Heart right ventricle (tissue), 16 donors: ENCODE measurements at regions not wholly inside any gene's neighbourhood (a gene's known extent, or its start where the extent isn't known, plus 50 kb on each side); places are given as distances from the start of the nearest gene placed in this dataset.
A peak's percentile ranks its signal among the peaks of the same experiment; 100 is the strongest.

Source experiments
- ATAC-seq, 8 donors: fragments of 200-7000 bp; cut with Tn5 transposase; one replicate each; pipeline ENCODE4 v1.9.1; 2020; ENCODE audit warnings: mild to moderate bottlenecking in 8 of 8, moderate library complexity in 8 of 8, moderate number of reproducible peaks in 1 of 8
- DNase-seq, 2 donors: peaks; one replicate each; pipeline ENCODE4 v3.0.0-alpha.2; 2020
- H3K27ac ChIP-seq, 10 donors: fragments of 200-600 bp; sonication (generic) in 2 of 10; one replicate each; pipeline versions ENCODE4 v1.5.0 to v1.8.0; 2020 to 2022; ENCODE audit warnings: mild to moderate bottlenecking in 3 of 10
- H3K27me3 ChIP-seq, 7 donors: fragments of 200-600 bp; one replicate each; pipeline ENCODE4 v1.8.0; 2021 to 2022; ENCODE audit warnings: mild to moderate bottlenecking in 2 of 7
- H3K36me3 ChIP-seq, 9 donors: fragments of 200-600 bp; sonication (generic) in 1 of 9; one replicate each; pipeline versions ENCODE4 v1.5.0 to v1.8.0; 2020 to 2022; ENCODE audit warnings: mild to moderate bottlenecking in 2 of 9
- H3K4me1 ChIP-seq, 9 donors: fragments of 200-600 bp; sonication (generic) in 1 of 9; one replicate each; pipeline versions ENCODE4 v1.5.0 to v1.8.0; 2020 to 2022; ENCODE audit warnings: mild to moderate bottlenecking in 4 of 9
- H3K4me3 ChIP-seq, 10 donors: fragments of 200-600 bp; sonication (generic) in 2 of 10; one replicate each; pipeline versions ENCODE4 v1.5.0 to v1.8.0; 2020 to 2022; ENCODE audit warnings: mild to moderate bottlenecking in 7 of 10, moderate library complexity in 2 of 10
- H3K9me3 ChIP-seq, 11 donors: fragments of 200-600 bp in 10 of 11; sonication (generic) in 2 of 11; one replicate each; pipeline versions ENCODE4 v1.5.0 to v1.8.0; 2013 to 2022; ENCODE audit warnings: mild to moderate bottlenecking in 2 of 11, control low read depth in 1 of 11, moderate library complexity in 1 of 11
- CTCF ChIP-seq, 9 donors: fragments of 200-600 bp; sonication (generic) in 2 of 9; IDR thresholded peaks; one replicate each; pipeline versions ENCODE4 v1.5.0 to v1.8.0; 2021 to 2022; ENCODE audit warnings: antibody characterized with exemption in 9 of 9, mild to moderate bottlenecking in 5 of 9, moderate library complexity in 1 of 9
- WGBS, 2 donors: extraction: QIAGEN DNeasy Blood & Tissue Kit; methylation state at CpG; one replicate each; pipeline ENCODE4 v1.1.7; 2013; ENCODE audit warnings: inconsistent platforms in 1 of 2; 5-methylcytosine and 5-hydroxymethylcytosine counted together
- intact Hi-C, 10 donors: fragments of 100-400 bp; cut with DNase I; formaldehyde crosslinking; loops; one replicate each; pipeline versions ENCODE4 v1.11.1 to v1.14.2; 2022
- donor health status: Arrhythmogenic right ventricular cardiomyopathy.
- donor health status: ischemic (EF 13 %, LVEDD 7.1; RV severe dilation, severe dysfunction).
- donor health status: healthy with polysubstance abuse.
- donor health status: DM: no; HTN: yes; CAD: no.
- donor health status: DM: no; HTN: no; CAD: no.
- donor health status: ischemic (EF 25% LVEDD 6.9; RV normal size, moderate dysfunction).
- donor health status: ischemic (EF 25% LVEDD 5.7; RV mildly dilated, moderate dysfunction).
- donor health status: healthy.
- donor health status: DM: yes; HTN: yes; CAD: no.
- donor health status: Ischemic cardiomyopathy.
- donor health status: ischemic (EF 35%, LVEDD 5.7; RV mildly dilated, moderate dysfunction).
- donor health status: nonischemic (EF 11% LVEDD 7.7; RV severe dilation, severe dysfunction).
- donor health status: DM: yes; HTN: yes; CAD: no.
- donor health status: PGD.
- donor health status: ischemic (EF 29% LVEDD 5.4; RV normal size, mild dysfunction).
- donor health status: nonischemic (EF 23%, LVEDD 6.1; RV moderate dilation, normal function).

DNA sequence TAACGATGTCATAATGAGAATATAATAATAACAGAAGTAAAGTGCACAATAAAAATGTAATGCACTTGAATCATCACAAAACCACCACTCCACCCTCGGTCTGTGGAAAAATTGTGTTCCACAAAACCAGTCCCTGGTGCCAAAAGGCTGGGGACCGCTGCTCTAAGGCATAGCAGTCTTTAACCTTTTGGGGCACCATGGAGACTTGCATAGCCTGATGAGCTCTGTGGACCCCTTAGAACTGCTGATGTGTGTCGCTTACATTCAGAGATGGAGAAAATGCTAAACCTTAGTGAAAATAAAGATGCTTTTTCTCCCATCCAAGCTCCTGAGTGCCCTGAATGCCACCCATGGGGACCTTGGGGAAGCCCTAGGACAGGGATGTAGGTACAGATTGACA lies 87.6 kb upstream of the SEPTIN5 start:
- Histone ChIP-seq H3K4me3 (no peak overlapping the region), H3K9me3 (no peaks in the 10 kb centered on the region), H3K27ac (no peak overlapping the region), H3K4me1 (peaks cover 0 to 15% (median 5%) of the 10 kb centered on the region in 9 donors), H3K27me3 (peaks cover 0 to 14% (median 4%) of the 10 kb centered on the region in 7 donors), H3K36me3 (no peaks in the 10 kb centered on the region)
- intact Hi-C loops, result loop anchor here in 4 of 10 donors (5.0 to 10.0 kb wide), 4 partner anchors 102 to 484 kb away; partner anchors contain the start of genes ESS2 (in 2 of the 4) and CLDN5 (in 1 of the 4)
- DNase-seq (no peak), ATAC-seq (no peak)
- 80 to 81% methylated on average over 4 of the region's 4 CpGs for WGBS, 2 donors
- no peak for TF ChIP-seq CTCF (IDR thresholded peaks at IDR 0.05)

- WGBS, 2 donors, result 88 to 89% methylated on average over 11 of the region's 11 CpGs
- no peak overlapping the region for H3K4me3 ChIP-seq
- H3K4me1 ChIP-seq, result peaks cover 0 to 7% (median 0%) of the 10 kb centered on the region in 9 donors
- no peak overlapping the region for H3K27ac ChIP-seq
- peaks cover 0 to 13% (median 4%) of the 10 kb centered on the region in 7 donors for H3K27me3 ChIP-seq
- intact Hi-C loops, result loop anchor here in 4 of 10 donors (5.0 to 10.0 kb wide), 4 partner anchors 103 to 486 kb away; partner anchors contain the start of genes ESS2 (in 2 of the 4) and CLDN5 (in 1 of the 4)
- no peak for TF ChIP-seq CTCF (IDR thresholded peaks at IDR 0.05)
- ATAC-seq (no peak), DNase-seq (no peak)
- H3K9me3 ChIP-seq, result no peaks in the 10 kb centered on the region
- no peaks in the 10 kb centered on the region for H3K36me3 ChIP-seq
Observed at GRCh38 chr22:19628038-19628776, 86.1 kb upstream of the SEPTIN5 start.

DNA sequence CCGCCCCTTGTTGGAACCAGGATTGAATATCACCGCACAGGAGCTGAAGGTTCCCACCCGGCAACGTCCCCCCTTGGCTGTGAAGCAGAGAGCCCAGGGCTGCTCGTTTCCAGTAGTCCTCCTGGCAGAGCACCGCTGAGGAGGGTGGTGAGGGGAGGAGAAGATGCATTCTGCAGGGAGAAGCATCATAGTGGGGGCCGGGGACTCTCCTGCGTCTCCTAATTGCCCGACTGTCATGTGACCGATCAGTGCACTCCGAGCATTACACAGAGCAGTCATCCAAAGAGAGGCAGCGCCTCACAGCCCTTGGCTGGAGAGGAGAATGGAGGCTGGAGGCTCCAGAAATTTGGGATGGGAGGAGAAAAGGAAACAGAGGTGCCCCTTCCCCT lies 85.0 kb upstream of the SEPTIN5 start:
- DNase-seq (no peak), ATAC-seq (peak in 1 of 8 donors; percentile 26)
- no peak for TF ChIP-seq CTCF (IDR thresholded peaks at IDR 0.05)
- peaks cover 0 to 7% (median 0%) of the 10 kb centered on the region in 9 donors for H3K4me1 ChIP-seq
- no peaks in the 10 kb centered on the region for H3K36me3 ChIP-seq
- H3K27me3 ChIP-seq, result peaks cover 0 to 13% (median 4%) of the 10 kb centered on the region in 7 donors
- WGBS, 2 donors, result 67 to 73% methylated on average over 12 of the region's 12 CpGs
- H3K4me3 ChIP-seq, result no peak overlapping the region
- H3K9me3 ChIP-seq, result no peaks in the 10 kb centered on the region
- no peak overlapping the region for H3K27ac ChIP-seq
- intact Hi-C loops, result loop anchor here in 5 of 10 donors (1.0 to 10.0 kb wide), 5 partner anchors 105 to 487 kb away; partner anchors contain the start of genes ESS2 (in 2 of the 5) and CLDN5 (in 1 of the 5)

DNA sequence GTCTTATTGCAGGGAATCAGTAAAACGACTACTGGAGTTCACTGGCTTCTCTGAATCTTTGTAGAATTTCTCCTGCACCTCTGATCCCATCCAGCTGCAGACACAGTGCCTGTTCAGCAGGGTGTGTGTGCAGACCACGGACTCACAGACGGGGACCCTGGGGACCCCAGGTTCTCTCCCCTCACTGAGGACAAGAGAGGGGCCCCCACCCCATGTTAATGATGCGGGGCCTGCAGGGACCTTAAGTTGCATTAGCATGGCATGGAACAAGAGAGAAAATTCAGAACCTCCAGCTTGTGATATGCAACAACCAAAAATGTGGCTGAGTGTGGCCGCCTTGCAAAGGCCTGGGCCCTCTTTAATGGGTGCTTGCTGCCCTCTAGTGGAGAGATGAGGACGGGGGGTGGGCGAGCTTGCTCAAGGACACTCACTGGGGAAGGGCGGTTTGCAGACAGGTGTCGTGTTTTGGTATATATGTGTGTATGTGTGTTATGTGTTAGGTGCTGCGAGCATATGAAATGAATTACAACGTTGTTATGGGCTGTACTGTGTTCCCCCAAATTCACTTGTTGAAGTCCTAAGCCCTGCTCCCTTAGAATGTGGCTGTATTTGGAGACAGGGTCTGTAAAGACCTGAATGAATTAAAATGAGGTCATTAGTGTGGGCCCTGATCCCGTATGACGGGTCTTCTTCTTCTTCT lies 84.4 kb upstream of the SEPTIN5 start:
- WGBS, 2 donors, result 17 to 18% methylated on average over 13 of the region's 13 CpGs
- H3K27me3 ChIP-seq, result peaks cover 0 to 13% (median under 1%) of the 10 kb centered on the region in 7 donors
- H3K36me3 ChIP-seq, result no peaks in the 10 kb centered on the region
- peaks cover 0 to 7% (median 0%) of the 10 kb centered on the region in 9 donors for H3K4me1 ChIP-seq
- peak; percentile 87 to 94 (median 90) for ATAC-seq
- no peaks in the 10 kb centered on the region for H3K9me3 ChIP-seq
- no peak overlapping the region for H3K27ac ChIP-seq
- no peak overlapping the region for H3K4me3 ChIP-seq
- peak; percentile 91 to 98 (median 95) for TF ChIP-seq CTCF (IDR thresholded peaks at IDR 0.05)
- peak; percentile 75 to 82 for DNase-seq
- intact Hi-C loops, result loop anchor here (1.0 to 10.0 kb wide), 13 partner anchors 105 to 488 kb away; partner anchors contain the start of genes ESS2 (in 6 of the 10) and CLDN5 (in 1 of the 10)
